Urinary bladder (tissue), 3 donors: ENCODE measurements at regions not wholly inside any gene's neighbourhood (a gene's known extent, or its start where the extent isn't known, plus 50 kb on each side); places are given as distances from the start of the nearest gene placed in this dataset.

Source experiments
- DNase-seq: peaks from one replicate; pipeline ENCODE4 v3.0.0-alpha.2; 2015; ENCODE audit errors: extremely low spot score
- H3K27ac ChIP-seq: one replicate; pipeline ENCODE4 v1.5.1; 2013; ENCODE audit warnings: low read depth, mild to moderate bottlenecking, moderate library complexity
- H3K36me3 ChIP-seq: one replicate; pipeline ENCODE4 v1.6.1; 2013; ENCODE audit warnings: mild to moderate bottlenecking, moderate library complexity; ENCODE audit not compliant: insufficient read depth
- H3K4me1 ChIP-seq: one replicate; pipeline ENCODE4 v1.6.1; 2013; ENCODE audit warnings: mild to moderate bottlenecking, moderate library complexity; ENCODE audit not compliant: insufficient read depth
- H3K4me3 ChIP-seq: one replicate; pipeline ENCODE4 v1.5.1; 2013; ENCODE audit warnings: low read depth, low read length
- WGBS: extraction: QIAGEN DNeasy Blood & Tissue Kit; methylation state at CpG from one replicate; pipeline ENCODE4 v1.1.7; 2013; 5-methylcytosine and 5-hydroxymethylcytosine counted together
- donor health status: healthy with polysubstance abuse.
- donor health status: healthy.

GRCh38 chr2:6068429-6068828, 376.2 kb downstream of the SOX11 start:
- DNase-seq: no peak
- no peaks in the 10 kb centered on the region for H3K36me3 ChIP-seq
- no peak overlapping the region for H3K4me3 ChIP-seq
- H3K27ac ChIP-seq: no peak overlapping the region
- 57% methylated on average over 6 of the region's 6 CpGs for WGBS
- no peaks in the 10 kb centered on the region for H3K4me1 ChIP-seq

- H3K27ac ChIP-seq: no peak overlapping the region
- WGBS: 64% methylated on average over 5 of the region's 5 CpGs
- no peak for DNase-seq
Measured at GRCh38 chr2:6069381-6069780, 377.2 kb downstream of the SOX11 start.

GRCh38 chr2:6071519-6071918, 379.3 kb downstream of the SOX11 start:
- no peak for DNase-seq
- H3K36me3 ChIP-seq: no peaks in the 10 kb centered on the region
- no peaks in the 10 kb centered on the region for H3K4me1 ChIP-seq
- no peak overlapping the region for H3K27ac ChIP-seq
- no peak overlapping the region for H3K4me3 ChIP-seq
- WGBS: 74% methylated on average over 4 of the region's 4 CpGs

More at GRCh38 chr2:6069381-6069780, 377.2 kb downstream of the SOX11 start:
- Histone ChIP-seq H3K36me3 (no peaks in the 10 kb centered on the region), H3K4me1 (no peaks in the 10 kb centered on the region), H3K4me3 (no peak overlapping the region)

GRCh38 chr2:6072276-6072675, 380.1 kb downstream of the SOX11 start:
- no peaks in the 10 kb centered on the region for H3K4me1 ChIP-seq
- DNase-seq: no peak
- no peak overlapping the region for H3K27ac ChIP-seq
- H3K36me3 ChIP-seq: no peaks in the 10 kb centered on the region
- H3K4me3 ChIP-seq: no peak overlapping the region
- WGBS: 67% methylated on average over 5 of the region's 5 CpGs

- H3K4me3 ChIP-seq: no peak overlapping the region
- WGBS: 82% methylated on average over 3 of the region's 3 CpGs
Measured at GRCh38 chr2:6072768-6073167, 380.6 kb downstream of the SOX11 start.

GRCh38 chr2:6073191-6074088, 381.3 kb downstream of the SOX11 start:
- Histone ChIP-seq H3K27ac (no peak overlapping the region), H3K36me3 (no peaks in the 10 kb centered on the region), H3K4me1 (no peaks in the 10 kb centered on the region), H3K4me3 (no peak overlapping the region)
- 40% methylated on average over 11 of the region's 11 CpGs for WGBS
- no peak for DNase-seq

More at GRCh38 chr2:6072768-6073167, 380.6 kb downstream of the SOX11 start:
- Histone ChIP-seq H3K36me3 (no peaks in the 10 kb centered on the region), H3K4me1 (no peaks in the 10 kb centered on the region), H3K27ac (no peak overlapping the region)
- no peak for DNase-seq

- no peak overlapping the region for H3K4me3 ChIP-seq
- WGBS: 75% methylated on average over 9 of the region's 9 CpGs
- H3K4me1 ChIP-seq: no peaks in the 10 kb centered on the region
- no peak overlapping the region for H3K27ac ChIP-seq
- no peaks in the 10 kb centered on the region for H3K36me3 ChIP-seq
- DNase-seq: no peak
Measured at GRCh38 chr2:6074089-6074643, 382.0 kb downstream of the SOX11 start.

- Histone ChIP-seq H3K4me1 (no peaks in the 10 kb centered on the region), H3K4me3 (no peak overlapping the region), H3K27ac (no peak overlapping the region), H3K36me3 (no peaks in the 10 kb centered on the region)
- DNase-seq: no peak
- 43% methylated on average over 2 of the region's 2 CpGs for WGBS
Measured at GRCh38 chr2:6077585-6077984, 385.4 kb downstream of the SOX11 start.

- 73% methylated on average over 3 of the region's 3 CpGs for WGBS
- Histone ChIP-seq H3K4me1 (no peaks in the 10 kb centered on the region), H3K4me3 (no peak overlapping the region), H3K36me3 (no peaks in the 10 kb centered on the region), H3K27ac (no peak overlapping the region)
- DNase-seq: no peak
Measured at GRCh38 chr2:6078414-6078813, 386.2 kb downstream of the SOX11 start.

GRCh38 chr2:6079405-6079804, 387.2 kb downstream of the SOX11 start:
- Histone ChIP-seq H3K4me1 (no peaks in the 10 kb centered on the region), H3K27ac (no peak overlapping the region), H3K4me3 (no peak overlapping the region), H3K36me3 (no peaks in the 10 kb centered on the region)
- DNase-seq: no peak
- 86% methylated on average over 5 of the region's 5 CpGs for WGBS

- H3K36me3 ChIP-seq: no peaks in the 10 kb centered on the region
- no peaks in the 10 kb centered on the region for H3K4me1 ChIP-seq
- no peak overlapping the region for H3K4me3 ChIP-seq
- H3K27ac ChIP-seq: no peak overlapping the region
- no peak for DNase-seq
- WGBS: 80% methylated on average over 22 of the region's 22 CpGs
Measured at GRCh38 chr2:6080932-6081753, 389.0 kb downstream of the SOX11 start.

- no peaks in the 10 kb centered on the region for H3K4me1 ChIP-seq
- no peaks in the 10 kb centered on the region for H3K36me3 ChIP-seq
- H3K27ac ChIP-seq: no peak overlapping the region
- WGBS: 84% methylated on average over 5 of the region's 5 CpGs
- H3K4me3 ChIP-seq: no peak overlapping the region
- DNase-seq: no peak
Measured at GRCh38 chr2:6081955-6082624, 389.9 kb downstream of the SOX11 start.

- DNase-seq: no peak
- Histone ChIP-seq H3K36me3 (no peaks in the 10 kb centered on the region), H3K4me3 (no peak overlapping the region), H3K4me1 (no peaks in the 10 kb centered on the region), H3K27ac (no peak overlapping the region)
Measured at GRCh38 chr2:6082625-6083018, 390.4 kb downstream of the SOX11 start.
